ENCODE measurements at regions not wholly inside any gene's neighbourhood (a gene's known extent, or its start where the extent isn't known, plus 50 kb on each side); places are given as distances from the start of the nearest gene placed in this dataset.
A peak's percentile ranks its signal among the peaks of the same experiment; 100 is the strongest.

DNA sequence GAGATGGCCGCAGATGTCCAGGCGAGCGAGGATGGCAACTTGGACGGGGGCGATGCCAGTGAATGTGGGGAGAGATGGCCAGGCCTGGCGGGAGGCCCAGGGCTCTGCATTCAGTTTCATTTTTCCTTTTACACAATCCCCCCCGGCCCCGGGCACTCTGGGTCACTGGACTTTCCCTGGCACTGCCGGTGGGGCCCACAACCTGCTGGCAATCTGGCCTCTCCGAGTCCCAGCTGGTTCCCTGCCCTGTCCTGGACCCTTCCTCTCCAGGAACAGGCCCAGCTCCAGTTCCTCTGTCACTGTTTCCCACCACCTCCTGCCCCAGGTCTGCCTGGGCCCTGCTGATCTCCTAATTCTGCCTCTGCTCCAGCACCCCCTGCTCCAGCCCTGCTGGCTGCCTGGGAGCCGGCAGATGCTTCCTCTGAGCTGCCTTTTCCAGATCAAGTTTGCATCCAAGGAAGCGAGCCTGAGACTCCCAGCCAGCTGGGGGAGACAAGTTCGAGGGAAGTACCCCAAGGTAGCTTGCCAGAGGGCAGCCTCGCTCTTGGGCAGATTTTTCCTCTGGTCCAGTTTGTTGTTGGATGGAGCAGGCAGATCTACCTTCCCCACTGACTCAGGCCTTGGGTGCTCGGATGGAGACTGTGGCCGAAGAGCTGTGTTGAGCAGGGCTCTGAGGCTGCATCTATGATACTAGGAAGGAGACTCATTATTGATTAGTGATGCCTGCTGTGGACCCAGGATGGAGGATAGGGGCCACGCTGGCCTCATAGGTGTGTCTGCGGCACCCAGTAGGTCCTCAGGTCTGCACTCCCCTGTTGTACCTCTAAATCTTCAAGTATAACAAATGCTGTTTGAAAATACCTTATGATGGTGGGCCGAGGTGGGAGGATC, 83.2 kb downstream of the CEBPB start:
- DNase-seq, result no peak

DNA sequence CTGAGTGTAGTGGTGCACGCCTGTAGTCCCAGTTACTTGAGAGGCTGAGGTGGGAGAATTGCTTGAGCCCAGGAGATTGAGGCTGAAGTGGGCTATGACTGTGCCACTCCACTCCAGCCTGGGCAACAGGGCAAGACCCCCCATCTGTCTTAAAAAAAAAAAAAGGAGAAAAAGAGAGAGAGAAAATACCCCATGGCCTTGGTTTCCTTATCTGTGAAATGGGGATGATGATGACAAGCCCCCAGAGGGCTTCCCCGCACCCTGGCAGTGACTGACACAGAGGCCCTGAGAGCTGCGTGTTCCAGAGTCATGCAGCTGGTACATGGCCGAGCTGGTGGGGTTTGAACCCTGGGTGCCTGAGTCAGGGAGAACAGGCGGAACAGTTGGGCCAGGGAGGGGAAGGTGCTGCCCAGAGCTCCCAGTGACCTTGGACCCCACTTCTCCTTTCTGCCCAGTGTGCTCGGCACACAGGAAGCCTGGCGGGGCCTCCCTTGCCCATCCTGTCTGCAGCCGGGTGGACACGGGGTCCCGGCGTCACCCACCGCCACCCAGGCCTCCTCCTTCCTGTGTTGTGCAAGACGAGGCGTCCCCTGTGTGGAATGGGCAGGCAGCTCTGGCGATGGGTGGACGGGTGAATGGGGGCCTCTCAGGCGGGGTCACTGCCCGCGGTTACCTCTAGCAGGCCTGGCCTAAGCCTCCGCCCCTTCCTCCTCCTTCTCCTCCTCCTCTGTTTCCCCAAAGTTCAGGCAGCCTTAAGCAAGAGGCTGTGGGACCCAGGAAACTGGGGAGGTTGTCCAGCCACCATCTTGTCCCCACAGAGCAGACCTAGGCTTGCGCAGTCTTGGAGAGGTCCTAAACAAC, 84.2 kb downstream of the CEBPB start:
- DNase-seq, result no peak

DNA sequence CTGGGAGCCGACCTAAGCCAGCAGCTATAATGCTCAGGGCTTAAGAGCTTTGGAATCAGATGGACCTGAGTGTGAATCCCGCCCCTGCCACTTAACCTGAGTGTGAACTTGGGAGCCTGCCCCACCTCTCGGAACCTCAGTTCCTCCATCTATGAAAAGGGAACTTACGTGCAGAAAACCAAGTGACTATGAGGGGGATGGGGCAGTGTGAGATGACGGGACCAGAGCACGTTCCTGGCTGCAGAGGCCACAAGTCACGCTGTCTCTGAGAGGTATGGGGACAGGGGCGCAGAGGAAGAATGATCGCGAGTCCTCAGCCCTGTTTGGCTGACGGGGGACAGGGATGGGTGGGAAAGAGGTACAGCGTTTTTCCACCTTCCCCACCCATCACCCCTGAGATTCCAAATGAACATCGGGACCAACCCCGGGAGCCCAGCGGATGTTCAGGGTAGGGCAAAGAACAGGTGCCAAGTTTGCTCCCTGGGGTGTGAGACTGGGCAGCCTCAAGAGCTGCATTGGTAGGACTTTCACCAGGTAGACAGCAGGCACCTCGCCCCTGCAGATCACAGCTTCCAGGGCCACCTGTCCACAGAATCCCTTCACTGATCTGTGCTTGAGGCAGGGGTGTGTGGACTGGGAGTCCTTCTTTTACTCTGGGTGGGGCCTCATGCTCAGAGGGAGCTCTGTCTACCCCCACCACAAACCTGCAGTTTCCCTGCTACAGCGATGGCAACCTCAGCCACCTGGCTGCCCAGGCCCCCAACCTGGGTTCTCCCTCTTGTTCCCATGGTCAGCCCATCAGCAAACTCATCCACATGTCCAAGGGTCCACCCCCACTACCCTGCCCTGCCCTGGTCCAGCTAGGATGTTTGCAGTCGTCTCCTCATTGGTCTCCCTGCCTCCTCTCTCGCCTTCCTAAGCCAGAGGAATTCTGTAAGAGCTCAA, 85.8 kb downstream of the CEBPB start:
- no peak for DNase-seq

DNA sequence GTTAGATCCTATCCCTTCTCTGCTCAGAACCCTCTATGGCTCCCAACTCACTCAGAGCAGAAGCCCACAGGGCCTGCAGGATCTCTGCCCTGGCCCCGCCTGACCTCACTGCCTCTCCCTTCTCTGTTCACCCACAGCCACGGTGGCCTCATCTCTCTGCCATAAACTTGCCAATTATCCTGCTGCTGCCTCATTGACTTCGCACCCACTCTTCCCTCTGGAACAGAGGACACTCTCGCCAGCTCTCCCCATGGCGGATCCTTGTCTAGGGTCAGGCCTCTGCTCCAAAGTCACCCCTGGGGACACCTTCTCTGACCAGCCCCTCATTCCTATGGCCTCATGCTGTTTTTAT, 86.4 kb downstream of the CEBPB start:
- DNase-seq, result no peak

DNA sequence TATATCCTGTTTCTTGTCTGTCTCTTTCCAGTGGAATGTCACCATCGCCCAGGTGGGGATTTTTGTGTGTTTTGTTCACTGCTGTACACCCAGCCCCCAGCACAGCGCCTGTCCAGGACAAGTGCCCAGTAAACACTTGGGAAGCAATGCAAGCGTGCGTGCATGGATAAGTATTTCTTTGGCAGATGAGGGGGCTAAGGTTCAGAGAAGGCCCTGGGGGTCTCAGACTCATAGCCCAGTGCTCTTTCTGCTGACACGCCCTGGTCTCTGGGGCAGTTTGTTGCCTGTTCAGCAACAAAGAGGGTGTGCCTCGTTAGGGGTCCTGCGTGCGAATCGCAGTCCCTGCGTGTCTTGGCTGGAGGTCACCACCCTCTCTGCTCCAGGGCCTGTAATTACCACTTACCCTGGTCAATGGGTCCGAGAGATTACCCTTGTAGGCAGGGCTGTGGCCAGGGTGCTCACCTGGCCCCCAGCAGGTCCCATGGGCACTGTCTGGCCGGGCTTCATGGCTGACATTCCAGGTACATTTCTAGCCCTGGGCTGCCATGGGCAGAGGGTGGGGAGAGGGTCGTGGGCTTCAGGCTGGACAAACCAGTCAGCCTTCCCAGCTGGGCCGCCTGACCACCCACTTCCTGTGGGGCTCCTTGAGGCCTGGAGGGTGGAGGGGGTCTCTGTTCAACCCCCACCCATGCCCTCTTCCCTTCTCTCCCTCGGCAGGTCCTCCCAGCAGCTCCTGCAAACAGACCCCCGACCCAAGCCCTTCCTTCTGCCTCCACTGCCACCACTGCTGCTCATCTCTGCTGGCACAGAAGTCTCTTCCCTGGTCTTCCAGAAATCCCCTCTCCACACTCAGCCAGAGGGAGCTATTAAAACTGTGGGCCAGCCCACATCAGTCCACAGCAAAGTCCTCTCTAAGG, 87.1 kb downstream of the CEBPB start:
- no peak for DNase-seq

DNA sequence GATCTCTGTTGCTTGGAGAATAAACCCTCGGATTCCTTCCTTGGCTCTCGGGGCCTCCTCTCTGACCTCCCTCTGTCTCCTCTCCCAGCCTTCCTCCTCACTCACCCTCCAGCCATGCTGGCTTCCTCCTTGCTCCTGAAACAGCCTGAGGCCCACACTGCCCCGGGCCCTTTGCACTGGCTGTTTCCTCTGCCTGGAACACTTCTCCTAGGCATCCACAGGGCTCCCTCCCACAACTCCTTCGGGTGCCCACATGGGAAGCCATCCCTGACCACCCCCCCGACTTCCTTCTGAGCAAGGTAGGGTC, 87.7 kb downstream of the CEBPB start:
- no peak for DNase-seq

DNA sequence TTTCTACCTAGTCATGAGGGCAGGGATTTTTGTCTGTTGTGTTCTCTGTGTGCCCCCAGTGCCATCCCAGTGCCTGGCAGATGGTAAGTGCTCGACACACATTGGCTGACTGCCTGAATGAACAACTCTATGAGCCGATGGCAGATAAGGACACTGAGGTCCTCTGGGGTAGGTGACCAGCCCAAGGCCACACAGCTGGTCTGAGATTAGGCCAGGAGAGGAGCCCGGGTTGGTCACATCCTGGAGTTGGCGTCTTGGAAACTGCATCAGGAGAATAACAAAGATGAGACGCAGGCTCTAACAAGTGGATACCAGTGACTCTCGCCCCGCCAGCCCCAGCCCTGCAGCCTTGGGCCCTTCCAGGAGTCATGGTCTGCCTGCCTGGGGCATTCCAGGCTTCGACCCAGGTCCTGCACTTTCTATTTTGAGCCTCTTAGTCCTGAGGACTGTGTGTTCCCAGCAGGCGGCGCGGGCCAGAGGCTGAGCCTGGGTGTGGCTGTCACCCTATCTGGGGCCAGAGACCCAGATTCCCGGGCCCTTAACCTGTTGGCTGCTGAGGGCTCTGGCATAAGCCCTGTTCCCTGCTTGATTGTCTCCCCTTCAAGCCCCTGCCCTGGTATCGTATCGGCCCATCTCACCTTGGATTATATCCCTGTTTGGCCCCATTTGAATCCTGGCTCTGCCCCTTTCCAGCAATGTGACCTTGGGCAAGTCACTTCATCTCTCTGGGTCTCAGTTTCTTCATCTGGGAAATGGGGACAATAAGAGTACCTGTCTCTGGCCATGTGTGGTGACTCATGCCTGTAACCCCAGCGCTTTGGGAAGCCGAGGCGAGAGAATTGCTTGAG, 88.3 kb downstream of the CEBPB start:
- DNase-seq, result no peak

DNA sequence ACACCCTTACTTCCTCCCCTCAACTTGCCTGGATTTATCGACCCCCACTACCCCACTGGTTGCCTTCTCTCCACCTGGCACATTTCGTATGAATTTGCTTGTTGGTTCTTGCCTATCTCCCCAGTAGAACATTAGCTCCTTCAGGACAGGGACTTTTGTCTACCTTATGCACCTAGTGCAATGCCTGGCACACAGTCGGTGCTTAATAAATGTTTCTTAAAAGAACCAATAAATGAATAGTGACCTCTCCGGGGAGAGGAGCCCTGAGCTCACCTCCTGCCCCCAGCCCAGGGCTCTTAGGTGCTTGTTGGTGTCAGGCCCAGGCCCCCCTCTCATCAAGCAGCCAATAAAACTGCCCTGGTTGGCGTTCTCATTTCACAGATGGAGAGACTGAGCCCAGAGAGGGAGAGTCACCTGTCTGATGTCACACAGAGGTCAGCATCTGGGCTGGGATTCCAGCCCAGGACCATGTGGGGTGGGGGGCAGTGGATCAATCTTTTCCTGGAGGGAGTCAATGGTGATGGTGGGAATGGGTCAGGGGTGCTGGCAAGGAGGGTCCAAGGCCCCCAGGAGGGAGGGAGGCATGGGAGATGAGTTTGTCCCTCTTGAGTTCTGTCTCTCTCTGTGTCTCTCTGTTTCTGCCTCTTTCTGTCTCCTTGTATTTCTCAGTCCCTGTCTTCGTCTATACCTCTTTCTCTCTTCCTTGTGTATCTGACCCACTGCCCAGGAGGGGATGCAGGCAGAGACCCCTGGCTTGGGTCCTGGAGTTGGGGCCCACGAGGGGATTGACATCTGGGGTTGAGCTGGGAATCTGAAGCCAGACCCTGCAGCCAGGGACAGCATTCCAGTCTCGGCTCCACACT, 89.6 kb downstream of the CEBPB start:
- no peak for DNase-seq

DNA sequence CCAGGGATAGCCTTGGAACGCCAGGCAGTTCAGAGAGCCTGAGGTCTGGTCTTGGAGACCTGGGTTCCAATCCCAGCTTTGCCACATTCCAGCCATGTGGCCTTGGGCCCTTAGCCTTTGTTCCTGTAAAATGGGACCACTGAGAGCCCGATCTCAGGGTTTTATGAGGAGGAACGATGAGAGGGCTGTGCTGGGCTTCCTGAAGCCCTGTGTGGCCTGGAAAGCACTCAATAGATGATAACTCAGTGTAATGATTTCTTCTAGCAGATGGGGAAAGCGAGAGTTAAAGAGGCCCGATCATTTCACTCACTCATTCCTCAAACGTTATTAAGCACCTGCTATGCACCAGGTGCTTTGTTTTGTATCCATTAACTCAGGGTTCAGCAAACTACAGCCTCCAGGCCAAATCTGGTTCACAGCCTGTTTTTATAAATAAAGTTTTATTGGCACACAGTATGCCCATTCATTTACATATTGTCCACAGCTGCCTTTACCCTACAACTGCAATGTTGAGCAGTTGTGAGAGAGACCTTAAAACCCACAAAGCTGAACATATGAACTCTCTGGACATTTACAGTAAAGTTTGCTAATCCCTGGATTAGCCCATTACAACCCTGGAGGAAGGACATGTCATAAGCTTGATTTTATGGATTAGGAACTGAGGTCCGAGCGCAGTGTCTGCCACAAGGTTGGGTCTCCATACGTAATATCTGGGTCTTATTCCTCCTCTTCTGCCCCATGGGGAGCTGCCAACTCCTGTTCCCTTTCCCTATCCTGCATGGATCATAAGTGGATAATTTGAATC, 90.4 kb downstream of the CEBPB start:
- DNase-seq, result no peak

DNA sequence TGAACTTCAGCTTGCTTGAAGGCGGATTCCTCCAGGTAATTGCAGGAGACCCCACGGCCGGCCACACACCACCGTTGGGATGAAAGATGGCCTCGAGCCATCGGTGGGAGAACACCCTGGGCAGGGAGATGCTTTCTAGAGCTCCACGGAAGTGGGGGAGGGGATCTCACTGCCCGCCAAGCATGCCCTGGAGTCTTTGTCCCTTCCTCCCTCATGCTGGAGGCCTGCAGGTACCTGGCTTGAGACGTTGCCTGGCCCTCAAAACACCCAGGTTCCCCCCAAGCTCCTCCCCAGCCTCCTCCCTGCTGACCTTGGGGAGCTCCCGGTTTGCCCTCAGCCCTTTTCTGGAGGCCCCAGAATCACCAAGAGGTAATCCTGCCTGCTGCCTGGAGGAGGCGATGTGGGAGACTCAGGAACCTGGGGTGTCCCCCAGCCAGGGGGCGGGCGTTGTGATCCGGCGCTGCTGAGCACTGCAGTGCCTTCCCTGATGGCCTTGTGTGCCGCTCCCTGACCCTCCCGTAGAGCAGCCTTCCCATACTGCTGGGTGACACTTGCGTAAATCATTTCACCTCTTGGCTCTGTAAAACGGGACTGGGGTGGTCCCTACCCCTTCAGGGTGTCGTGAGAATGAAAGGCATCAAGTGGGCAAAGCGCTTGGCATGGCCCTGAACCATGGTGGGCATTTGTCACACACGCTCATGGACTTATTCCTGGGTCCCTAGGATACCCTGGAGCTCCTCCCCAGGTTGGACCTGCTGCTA, 91.4 kb downstream of the CEBPB start:
- DNase-seq, result peak; percentile 26

DNA sequence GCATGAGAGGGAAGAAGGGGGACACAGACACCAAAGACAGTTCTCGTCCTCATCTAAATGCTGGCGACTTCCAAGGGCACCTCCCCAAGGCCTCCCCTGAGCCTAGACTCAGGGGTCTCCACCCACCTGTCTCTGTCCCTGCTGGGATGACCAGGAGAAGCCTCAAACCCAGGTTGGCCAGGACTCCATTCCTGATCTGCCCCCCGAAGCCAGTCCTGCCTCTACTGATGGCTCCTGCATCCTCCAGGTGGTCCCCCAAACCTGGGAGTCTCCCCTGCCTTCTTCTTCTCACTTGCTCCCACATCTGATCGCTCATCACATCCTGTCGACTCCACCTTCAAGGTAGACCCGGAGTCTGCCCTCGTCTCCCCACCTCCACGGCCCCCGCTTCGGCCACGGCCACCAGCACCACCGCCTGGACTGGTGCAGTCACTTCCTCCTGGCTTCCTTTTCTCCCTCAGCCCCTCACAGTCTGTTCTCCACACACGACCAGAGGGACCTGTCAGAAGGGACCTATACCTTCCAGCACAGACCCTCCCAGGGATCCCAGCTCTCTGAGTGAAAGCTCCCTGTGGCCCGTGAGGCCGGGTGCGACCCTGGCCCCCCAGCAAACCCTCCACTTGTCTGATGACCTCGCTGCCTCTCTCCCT, 92.1 kb downstream of the CEBPB start:
- no peak for DNase-seq

DNA sequence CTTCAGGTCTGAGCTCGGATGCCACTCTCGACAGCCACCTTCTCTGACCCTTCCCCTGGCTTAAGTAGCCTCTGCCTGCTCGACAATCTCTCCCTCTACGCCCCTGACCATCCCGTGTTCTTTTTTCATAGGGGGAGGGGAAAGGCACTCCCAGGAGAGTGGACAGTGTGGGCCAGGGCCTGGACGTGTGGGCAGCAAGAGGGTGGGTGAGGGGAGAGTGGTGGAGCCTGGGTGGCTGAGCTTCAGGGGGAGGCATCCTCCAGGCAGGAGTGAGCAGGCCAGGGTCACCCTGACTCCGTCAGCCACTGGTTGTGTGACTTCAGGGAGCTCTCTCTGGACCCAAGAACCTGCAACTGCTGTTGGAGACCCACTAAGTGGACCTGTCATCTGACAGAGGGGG, 92.7 kb downstream of the CEBPB start:
- no peak for DNase-seq

DNA sequence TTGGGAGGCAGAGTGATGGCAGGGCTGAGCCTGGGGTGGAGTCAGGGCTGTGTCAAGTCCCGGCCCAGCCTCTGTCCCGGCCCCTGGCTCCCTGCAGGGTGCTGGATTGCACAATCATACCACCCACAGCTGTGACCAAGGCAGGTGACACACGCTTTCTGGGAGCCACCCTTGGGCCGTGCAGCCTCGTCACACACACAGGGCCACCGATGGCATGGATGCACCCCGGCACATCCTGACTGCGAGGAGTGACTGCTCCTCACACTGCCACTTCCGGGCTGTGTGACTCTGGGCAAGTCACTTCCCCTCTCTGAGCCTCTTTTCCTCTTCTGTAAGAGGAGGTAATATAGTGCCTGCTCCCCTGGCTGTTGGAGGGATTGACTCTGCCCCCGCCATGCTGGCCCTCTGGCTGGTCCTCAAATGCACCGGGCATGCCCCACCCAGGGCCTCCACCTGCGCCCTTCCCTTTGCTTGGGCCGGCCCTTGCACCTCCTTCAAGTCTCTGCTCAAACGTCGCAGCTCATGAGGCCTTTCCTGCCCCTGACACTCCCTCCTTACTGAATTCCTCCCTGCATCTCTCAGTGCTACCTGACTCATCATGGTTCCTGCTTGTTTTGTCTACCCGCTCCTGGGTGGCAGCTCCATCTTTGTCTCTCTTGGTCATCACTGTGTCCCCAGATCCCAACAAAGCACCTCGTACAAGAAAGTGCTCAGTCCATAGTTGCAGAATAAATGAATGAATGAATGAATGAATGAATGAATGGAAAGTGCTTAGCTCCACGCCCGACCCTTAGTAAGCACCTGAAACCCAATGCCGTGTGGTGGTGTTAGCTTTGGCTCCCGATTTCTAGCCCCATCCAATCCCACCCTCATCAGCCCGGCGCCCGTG, 93.5 kb downstream of the CEBPB start:
- DNase-seq, result peak; percentile 86

DNA sequence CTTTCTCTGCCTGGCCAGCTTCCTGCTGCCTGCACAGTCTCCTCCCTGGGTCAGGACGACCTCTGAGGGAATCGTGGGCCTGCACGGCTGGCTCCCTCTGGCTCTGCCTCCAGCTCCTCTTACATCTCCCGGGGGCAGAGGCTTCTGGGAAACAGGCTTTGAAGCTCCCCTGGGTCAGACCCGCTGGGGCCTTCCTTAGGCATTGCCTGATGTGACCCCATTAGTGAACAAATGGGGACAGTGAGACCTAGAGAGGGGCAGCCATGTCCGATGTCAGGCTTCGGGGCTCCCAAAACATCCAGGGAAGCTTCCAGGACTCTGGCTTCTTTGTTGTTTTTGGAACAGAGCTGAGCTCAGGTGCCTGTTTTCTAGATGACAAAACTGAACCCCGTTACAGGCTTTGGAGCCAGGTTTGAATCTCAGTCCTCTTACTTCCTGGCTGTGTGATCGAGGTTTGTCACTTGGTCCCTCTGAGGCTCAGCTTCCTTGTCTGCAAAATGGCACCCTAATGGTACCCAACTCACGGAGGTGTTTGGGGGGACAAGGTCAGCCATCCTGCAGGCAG, 94.3 kb downstream of the CEBPB start:
- peak; percentile 52 for DNase-seq

DNA sequence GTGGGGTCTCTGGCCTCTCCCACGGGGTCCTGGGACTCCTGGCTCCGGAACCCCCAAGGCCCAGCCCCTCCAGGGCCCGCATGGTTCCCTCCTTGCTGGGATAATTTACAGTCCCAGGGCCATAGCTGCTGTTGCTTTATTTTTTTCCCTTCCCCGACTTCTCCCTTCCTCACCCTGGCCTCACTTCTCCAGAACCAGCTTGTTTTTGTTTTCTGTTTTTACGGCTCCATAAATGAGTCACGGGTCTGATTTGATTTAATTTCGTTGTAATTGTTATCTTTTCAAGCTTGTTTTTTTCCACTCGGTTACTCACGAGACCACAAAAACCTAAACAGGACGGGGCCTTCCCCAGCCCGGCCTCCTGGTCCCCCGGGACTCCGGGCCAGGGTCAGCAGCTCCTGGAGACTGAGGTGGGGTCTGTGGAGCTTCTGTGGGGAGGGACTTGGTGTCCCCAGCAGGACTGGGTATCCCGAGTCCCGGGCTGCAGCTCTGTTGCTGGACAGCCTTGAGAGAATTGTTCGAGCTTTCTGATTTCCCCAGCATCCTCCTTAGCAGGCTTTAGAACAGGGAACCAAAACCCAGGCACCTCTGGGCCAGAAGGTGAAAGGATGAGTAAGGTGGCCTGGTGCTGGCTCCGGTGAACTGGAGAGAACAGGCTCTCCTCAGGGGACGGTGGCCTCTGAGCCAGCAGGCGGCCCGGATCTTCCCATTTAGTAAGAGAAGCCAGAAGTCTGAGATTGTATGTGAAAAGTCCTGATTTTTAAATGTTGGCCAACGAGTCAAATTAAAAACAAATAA, 94.9 kb downstream of the CEBPB start:
- DNase-seq, result peak; percentile 84

DNA sequence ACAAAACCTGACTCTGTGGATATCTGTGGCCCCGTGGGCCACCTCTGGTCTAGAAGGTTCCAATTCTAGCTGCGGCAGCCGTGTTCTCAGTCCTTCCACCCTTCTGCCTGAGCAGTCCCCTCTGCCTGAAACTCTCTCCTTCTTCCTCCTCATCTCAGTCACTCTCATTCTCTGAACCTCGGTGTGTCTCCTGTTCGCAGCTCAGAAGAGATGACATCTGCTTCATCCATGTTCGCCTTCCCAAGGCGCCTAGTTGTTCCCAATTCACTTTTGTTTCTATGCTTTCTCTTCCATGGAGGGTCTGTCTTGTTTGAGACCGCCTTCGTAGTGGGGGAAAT, 95.5 kb downstream of the CEBPB start:
- DNase-seq, result peak; percentile 36
